ENCODE measurements at regions not wholly inside any gene's neighbourhood (a gene's known extent, or its start where the extent isn't known, plus 50 kb on each side); places are given as distances from the start of the nearest gene placed in this dataset.
A peak's percentile ranks its signal among the peaks of the same experiment; 100 is the strongest.

- TF ChIP-seq EZH2 (IDR thresholded peaks at IDR 0.05; ENCODE audit: borderline replicate concordance), result no peak
- TF ChIP-seq, protein P1, sequence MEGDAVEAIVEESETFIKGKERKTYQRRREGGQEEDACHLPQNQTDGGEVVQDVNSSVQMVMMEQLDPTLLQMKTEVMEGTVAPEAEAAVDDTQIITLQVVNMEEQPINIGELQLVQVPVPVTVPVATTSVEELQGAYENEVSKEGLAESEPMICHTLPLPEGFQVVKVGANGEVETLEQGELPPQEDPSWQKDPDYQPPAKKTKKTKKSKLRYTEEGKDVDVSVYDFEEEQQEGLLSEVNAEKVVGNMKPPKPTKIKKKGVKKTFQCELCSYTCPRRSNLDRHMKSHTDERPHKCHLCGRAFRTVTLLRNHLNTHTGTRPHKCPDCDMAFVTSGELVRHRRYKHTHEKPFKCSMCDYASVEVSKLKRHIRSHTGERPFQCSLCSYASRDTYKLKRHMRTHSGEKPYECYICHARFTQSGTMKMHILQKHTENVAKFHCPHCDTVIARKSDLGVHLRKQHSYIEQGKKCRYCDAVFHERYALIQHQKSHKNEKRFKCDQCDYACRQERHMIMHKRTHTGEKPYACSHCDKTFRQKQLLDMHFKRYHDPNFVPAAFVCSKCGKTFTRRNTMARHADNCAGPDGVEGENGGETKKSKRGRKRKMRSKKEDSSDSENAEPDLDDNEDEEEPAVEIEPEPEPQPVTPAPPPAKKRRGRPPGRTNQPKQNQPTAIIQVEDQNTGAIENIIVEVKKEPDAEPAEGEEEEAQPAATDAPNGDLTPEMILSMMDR (IDR thresholded peaks at IDR 0.05; ENCODE audit: poor library complexity), result peak; percentile 16
- no peak for TF ChIP-seq EZH2phosphoT487 (IDR thresholded peaks at IDR 0.05; ENCODE audit: low read depth, severe bottlenecking, unreplicated experiment)
Measured at GRCh38 chr18:46213295-46213694, 109.1 kb downstream of the HAUS1 start.

All from hepatocyte (in vitro differentiated cells).